ENCODE measurements at regions not wholly inside any gene's neighbourhood (a gene's known extent, or its start where the extent isn't known, plus 50 kb on each side); places are given as distances from the start of the nearest gene placed in this dataset.
"Not testable (repeated sequence)": the region's sequence is repeated elsewhere in the genome, so short reads cannot be mapped to it uniquely, and the experiment has no call there.

DNA sequence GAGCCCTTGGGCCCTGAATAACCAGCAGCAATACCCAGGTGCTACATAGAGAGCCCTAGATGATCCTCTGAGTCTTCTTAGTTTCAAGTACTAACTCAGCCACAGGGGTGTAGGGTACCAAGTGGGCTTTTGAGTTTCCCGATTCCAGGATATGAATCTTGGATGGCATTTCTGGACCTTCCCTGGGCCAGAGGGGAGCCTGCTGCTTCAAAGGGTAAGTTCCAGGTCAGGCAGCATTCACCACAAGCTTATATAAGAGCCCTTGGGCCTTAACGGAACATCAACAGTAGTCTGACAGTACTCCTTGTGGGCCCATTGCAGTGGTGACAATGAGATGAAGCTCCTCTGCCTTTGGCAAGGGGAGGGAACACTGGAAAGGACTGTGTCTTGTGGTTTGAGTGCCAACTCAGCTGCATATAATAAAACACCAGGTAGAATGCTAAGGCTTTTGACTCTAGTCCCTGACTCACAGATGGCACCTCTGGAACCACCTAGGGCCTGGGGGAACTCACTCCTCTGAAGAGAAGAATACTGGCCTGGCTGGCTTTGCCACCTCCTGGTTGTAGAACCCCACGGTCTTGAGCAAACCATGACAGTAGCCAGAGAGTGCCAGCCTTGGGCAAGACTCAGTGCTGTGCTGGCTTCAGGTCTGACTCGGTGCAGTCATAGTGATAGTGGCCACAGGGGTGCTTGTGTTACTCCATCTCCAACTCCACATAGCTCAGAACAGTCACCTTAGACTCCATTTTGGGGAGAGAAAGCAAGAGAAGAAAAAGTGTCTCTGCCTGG, 235.7 kb downstream of the AKAIN1 start:
- Histone ChIP-seq H3K36me3 (ENCODE audit: low read depth) (no peaks in the 10 kb centered on the region), H3K9me3 (ENCODE audit: severe bottlenecking) (no peaks in the 10 kb centered on the region), H3K27ac (ENCODE audit: poor library complexity, severe bottlenecking) (no peak overlapping the region), H3K4me1 (ENCODE audit: insufficient read depth, poor library complexity, severe bottlenecking) (no peaks in the 10 kb centered on the region), H3K4me3 (ENCODE audit: severe bottlenecking) (no peak overlapping the region), H3K27me3 (ENCODE audit: insufficient read depth, poor library complexity, severe bottlenecking) (no peaks in the 10 kb centered on the region)
- DNase-seq (ENCODE audit: low spot score), result no peak
- ATAC-seq (ENCODE audit: low read depth), result no peak
- TF ChIP-seq, protein P1, sequence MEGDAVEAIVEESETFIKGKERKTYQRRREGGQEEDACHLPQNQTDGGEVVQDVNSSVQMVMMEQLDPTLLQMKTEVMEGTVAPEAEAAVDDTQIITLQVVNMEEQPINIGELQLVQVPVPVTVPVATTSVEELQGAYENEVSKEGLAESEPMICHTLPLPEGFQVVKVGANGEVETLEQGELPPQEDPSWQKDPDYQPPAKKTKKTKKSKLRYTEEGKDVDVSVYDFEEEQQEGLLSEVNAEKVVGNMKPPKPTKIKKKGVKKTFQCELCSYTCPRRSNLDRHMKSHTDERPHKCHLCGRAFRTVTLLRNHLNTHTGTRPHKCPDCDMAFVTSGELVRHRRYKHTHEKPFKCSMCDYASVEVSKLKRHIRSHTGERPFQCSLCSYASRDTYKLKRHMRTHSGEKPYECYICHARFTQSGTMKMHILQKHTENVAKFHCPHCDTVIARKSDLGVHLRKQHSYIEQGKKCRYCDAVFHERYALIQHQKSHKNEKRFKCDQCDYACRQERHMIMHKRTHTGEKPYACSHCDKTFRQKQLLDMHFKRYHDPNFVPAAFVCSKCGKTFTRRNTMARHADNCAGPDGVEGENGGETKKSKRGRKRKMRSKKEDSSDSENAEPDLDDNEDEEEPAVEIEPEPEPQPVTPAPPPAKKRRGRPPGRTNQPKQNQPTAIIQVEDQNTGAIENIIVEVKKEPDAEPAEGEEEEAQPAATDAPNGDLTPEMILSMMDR (IDR thresholded peaks at IDR 0.05; ENCODE audit: poor library complexity, severe bottlenecking), result no peak

DNA sequence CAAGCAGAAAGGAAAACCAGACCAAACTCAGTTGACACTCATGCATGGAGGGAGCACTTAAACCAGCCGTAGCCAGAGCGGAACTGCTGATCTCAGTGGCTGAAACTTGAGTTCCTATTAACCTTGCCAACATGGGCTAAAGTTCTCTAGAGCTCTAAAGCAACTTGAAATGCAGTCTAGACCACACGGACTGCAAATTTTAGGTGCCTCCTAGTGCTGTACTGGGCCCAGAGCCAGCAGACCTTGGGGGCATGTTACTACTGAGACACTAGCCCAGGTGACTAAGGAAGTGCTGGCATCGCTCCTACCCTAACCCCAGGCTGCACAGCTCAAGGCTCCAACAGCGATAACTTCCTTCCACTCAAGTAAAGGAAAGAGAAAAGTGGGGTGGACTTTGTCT, 236.5 kb downstream of the AKAIN1 start:
- DNase-seq (ENCODE audit: low spot score), result no peak
- TF ChIP-seq, protein P1 (IDR thresholded peaks at IDR 0.05; ENCODE audit: poor library complexity, severe bottlenecking), result no peak
- Histone ChIP-seq H3K27me3 (ENCODE audit: insufficient read depth, poor library complexity, severe bottlenecking) (no peaks in the 10 kb centered on the region), H3K27ac (ENCODE audit: poor library complexity, severe bottlenecking) (no peak overlapping the region), H3K36me3 (ENCODE audit: low read depth) (no peaks in the 10 kb centered on the region), H3K4me1 (ENCODE audit: insufficient read depth, poor library complexity, severe bottlenecking) (no peaks in the 10 kb centered on the region), H3K9me3 (ENCODE audit: severe bottlenecking) (no peaks in the 10 kb centered on the region), H3K4me3 (ENCODE audit: severe bottlenecking) (no peak overlapping the region)
- no peak for ATAC-seq (ENCODE audit: low read depth)

DNA sequence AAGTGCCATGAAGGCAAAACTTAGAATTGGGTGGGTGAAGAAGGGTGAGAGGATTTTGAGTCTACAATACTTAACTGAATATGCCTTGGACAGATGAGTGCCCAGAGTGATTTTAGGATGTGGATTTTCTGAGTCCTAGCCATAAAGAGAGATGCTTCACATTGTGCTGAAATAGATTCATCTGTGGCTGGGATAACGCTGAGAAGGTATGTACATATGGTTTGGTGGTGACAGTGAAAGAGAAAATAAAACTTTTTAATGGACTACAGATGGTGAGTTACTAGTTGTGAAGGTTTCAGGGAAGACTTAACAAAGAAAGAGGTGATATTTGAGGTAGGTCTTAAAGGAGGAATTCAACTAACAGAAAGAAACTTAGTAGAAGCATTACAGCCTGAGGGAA, 265.8 kb downstream of the AKAIN1 start:
- Histone ChIP-seq H3K27me3 (ENCODE audit: insufficient read depth, poor library complexity, severe bottlenecking) (no peaks in the 10 kb centered on the region), H3K9me3 (ENCODE audit: severe bottlenecking) (no peaks in the 10 kb centered on the region), H3K27ac (ENCODE audit: poor library complexity, severe bottlenecking) (no peak overlapping the region), H3K36me3 (ENCODE audit: low read depth) (no peaks in the 10 kb centered on the region), H3K4me1 (ENCODE audit: insufficient read depth, poor library complexity, severe bottlenecking) (no peaks in the 10 kb centered on the region), H3K4me3 (ENCODE audit: severe bottlenecking) (no peak overlapping the region)
- no peak for DNase-seq (ENCODE audit: low spot score)
- TF ChIP-seq, protein P1 (IDR thresholded peaks at IDR 0.05; ENCODE audit: poor library complexity, severe bottlenecking), result no peak
- no peak for ATAC-seq (ENCODE audit: low read depth)

DNA sequence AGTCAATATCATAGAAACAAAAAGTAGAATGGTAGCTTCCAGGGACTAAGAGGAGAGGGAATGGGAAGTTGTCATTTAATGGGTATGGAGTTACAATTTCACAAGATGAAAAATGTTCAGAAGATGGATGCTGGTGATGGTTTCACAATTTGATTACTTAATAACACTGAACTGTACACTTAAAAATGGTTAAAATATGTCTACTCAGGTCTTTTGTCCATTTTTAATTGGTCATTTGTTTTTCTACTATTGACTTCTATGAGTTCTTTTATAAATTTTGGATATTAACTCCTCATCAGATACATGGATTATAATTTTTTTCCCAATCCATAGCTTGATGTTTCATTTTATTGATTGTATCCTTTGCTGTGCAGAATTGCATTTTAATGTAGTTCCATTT, 275.5 kb downstream of the AKAIN1 start:
- H3K27me3 ChIP-seq (ENCODE audit: insufficient read depth, poor library complexity, severe bottlenecking), result no peaks in the 10 kb centered on the region
- no peak for ATAC-seq (ENCODE audit: low read depth)

DNA sequence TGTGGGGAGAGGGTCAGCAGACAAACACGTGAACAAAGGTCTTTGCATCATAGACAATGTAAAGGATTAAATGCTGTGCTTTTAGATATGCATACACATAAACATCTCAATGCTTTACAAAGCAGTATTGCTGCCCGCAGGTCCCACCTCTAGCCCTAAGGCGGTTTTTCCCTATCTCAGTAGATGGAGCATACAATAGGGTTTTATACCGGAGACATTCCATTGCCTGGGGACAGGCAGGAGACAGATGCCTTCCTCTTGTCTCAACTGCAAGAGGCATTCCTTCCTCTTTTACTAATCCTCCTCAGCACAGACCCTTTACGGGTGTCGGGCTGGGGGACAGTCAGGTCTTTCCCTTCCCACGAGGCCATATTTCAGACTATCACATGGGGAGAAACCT, 279.5 kb downstream of the AKAIN1 start:
- H3K4me3 ChIP-seq (ENCODE audit: severe bottlenecking); H3K9me3 ChIP-seq (ENCODE audit: severe bottlenecking); ATAC-seq (ENCODE audit: low read depth): not testable (repeated sequence)

More for the DNA sequence above, 275.5 kb downstream of the AKAIN1 start:
- Histone ChIP-seq H3K27ac (ENCODE audit: poor library complexity, severe bottlenecking) (no peak overlapping the region), H3K9me3 (ENCODE audit: severe bottlenecking) (no peaks in the 10 kb centered on the region), H3K36me3 (ENCODE audit: low read depth) (no peaks in the 10 kb centered on the region), H3K4me3 (ENCODE audit: severe bottlenecking) (no peak overlapping the region), H3K4me1 (ENCODE audit: insufficient read depth, poor library complexity, severe bottlenecking) (no peaks in the 10 kb centered on the region)
- TF ChIP-seq, protein P1 (IDR thresholded peaks at IDR 0.05; ENCODE audit: poor library complexity, severe bottlenecking), result no peak
- DNase-seq (ENCODE audit: low spot score), result no peak

More for the DNA sequence above, 279.5 kb downstream of the AKAIN1 start:
- H3K4me1 ChIP-seq (ENCODE audit: insufficient read depth, poor library complexity, severe bottlenecking); H3K27me3 ChIP-seq (ENCODE audit: insufficient read depth, poor library complexity, severe bottlenecking); H3K27ac ChIP-seq (ENCODE audit: poor library complexity, severe bottlenecking); DNase-seq (ENCODE audit: low spot score); H3K36me3 ChIP-seq (ENCODE audit: low read depth): not testable (repeated sequence)

Measured in RWPE2 (cell line).